ENCODE measurements at regions not wholly inside any gene's neighbourhood (a gene's known extent, or its start where the extent isn't known, plus 50 kb on each side); places are given as distances from the start of the nearest gene placed in this dataset.
"Not testable (repeated sequence)": the region's sequence is repeated elsewhere in the genome, so short reads cannot be mapped to it uniquely, and the experiment has no call there.

DNA sequence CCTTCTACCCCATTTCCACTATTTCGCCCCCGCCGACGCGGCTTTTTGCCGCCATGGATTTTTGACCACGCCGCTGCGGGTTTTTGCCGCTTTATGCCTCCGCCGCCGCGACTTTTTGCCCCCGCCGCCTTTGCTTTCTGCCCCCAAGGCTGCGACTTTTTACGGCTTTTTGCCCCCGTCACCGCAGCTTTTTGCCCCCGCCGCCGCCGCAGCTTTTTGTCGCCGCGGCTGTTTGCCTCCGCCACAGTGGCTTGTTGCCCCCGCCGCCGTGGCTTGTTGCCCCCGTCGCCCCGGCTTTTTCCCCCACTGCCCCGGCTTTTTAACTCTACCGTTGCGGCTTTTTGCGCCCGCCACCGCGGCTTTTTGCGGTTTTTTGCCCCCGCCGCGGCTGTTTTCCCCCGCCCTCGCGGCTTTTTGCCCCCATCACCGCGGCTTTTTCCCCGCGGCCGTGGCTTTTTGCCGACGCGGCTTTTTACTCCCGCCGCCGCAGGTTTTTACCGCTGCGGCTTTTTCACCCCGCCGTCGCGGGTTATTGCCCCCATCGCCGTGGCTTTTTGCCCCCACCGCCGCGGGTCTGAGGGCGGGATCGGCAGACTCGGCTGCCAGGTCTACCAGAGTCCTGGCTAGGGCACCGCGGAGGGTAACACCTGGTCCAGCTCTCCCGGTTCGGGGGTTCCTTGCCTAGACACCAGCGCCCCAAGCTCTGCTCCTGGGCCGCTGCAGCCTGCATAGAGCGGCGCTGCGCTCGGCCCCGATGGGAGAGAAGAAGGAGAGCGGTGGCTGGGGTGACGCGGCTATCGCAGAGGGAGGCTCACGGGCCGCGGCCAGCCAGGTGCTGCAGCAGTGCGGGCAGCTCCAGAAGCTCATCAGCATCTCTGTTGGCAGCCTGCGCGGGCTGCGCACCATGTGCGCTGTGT, 562.7 kb upstream of the WSB1 start:
- H3K27ac ChIP-seq (ENCODE audit: low read length), result no peak overlapping the region
- H3K4me3 ChIP-seq (ENCODE audit: low read length), result no peak overlapping the region
- H3K9me3 ChIP-seq (ENCODE audit: control insufficient read depth, low read depth, low read length), result peaks cover 35% of the 10 kb centered on the region
- H3K27me3 ChIP-seq (ENCODE audit: control insufficient read depth, insufficient read depth, low read length), result no peaks in the 10 kb centered on the region
- H3K36me3 ChIP-seq (ENCODE audit: control insufficient read depth, low read depth, low read length), result no peaks in the 10 kb centered on the region
- H3K9ac ChIP-seq (ENCODE audit: low read length), result no peak overlapping the region
- H3K4me1 ChIP-seq (ENCODE audit: control insufficient read depth, low read depth, low read length), result no peaks in the 10 kb centered on the region

DNA sequence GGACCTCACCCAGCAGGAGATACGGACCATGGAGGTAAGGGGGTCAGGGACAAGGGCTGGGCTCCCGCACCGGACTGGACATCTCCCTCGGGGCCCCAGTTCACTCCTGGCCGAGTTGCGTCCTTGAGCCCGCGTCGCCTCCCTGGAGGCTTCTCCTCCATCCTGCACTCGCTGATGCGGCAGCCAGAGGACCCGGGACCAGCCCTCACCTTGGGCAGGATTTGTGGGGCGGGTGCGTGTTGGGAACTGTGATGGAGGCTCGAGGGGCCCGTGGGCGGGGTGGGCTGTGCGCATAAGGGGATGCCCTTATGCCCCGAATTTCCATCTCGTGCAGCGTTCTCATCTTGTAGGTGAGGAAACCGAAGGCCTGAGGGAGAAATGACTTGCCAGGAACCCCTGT, 562.0 kb upstream of the WSB1 start:
- H3K27ac ChIP-seq (ENCODE audit: low read length); H3K27me3 ChIP-seq (ENCODE audit: control insufficient read depth, insufficient read depth, low read length); H3K4me1 ChIP-seq (ENCODE audit: control insufficient read depth, low read depth, low read length); H3K4me3 ChIP-seq (ENCODE audit: low read length); H3K36me3 ChIP-seq (ENCODE audit: control insufficient read depth, low read depth, low read length); H3K9ac ChIP-seq (ENCODE audit: low read length): not testable (repeated sequence)
- H3K9me3 ChIP-seq (ENCODE audit: control insufficient read depth, low read depth, low read length), result peaks cover 41% of the 10 kb centered on the region

DNA sequence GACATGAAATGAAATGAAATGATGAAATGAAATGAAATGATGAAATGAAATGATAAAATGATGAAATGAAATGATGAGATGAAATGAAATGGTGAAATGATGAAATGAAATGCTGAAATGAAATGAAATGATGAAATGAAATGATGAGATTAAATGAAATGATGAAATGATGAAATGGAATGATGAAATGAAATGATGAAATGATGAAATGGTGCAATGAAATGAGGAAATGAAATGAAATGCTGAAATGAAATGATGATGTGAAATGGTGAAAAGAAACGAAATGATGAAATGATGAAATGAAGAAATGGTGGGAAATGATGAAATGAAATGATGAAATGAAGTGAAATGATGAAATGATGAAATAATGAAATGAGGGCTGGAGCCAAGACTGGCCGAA, 559.1 kb upstream of the WSB1 start:
- not testable (repeated sequence) for H3K36me3 ChIP-seq (ENCODE audit: control insufficient read depth, low read depth, low read length); H3K4me3 ChIP-seq (ENCODE audit: low read length); H3K27me3 ChIP-seq (ENCODE audit: control insufficient read depth, insufficient read depth, low read length); H3K4me1 ChIP-seq (ENCODE audit: control insufficient read depth, low read depth, low read length); H3K27ac ChIP-seq (ENCODE audit: low read length); H3K9ac ChIP-seq (ENCODE audit: low read length)
- peaks cover 29% of the 10 kb centered on the region for H3K9me3 ChIP-seq (ENCODE audit: control insufficient read depth, low read depth, low read length)

DNA sequence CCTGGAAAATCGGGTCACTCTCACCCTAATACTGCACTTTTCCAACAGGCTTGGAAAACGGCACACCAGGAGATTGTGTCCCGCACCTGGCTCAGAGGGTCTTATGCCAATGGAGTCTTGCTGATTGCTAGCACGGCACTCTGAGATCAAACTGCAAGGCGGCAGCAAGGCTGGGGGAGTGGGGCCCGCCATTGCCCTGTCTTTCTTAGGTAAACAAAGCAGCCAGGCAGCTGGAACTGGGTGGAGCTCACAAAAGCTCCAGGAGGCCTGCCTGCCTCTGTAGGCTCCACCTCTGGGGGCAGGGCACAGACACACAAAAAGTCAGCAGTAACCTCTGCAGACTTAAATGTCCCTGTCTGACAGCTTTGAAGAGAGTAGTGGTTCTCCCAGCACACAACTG, 557.9 kb upstream of the WSB1 start:
- not testable (repeated sequence) for H3K4me1 ChIP-seq (ENCODE audit: control insufficient read depth, low read depth, low read length); H3K9ac ChIP-seq (ENCODE audit: low read length); H3K27ac ChIP-seq (ENCODE audit: low read length); H3K36me3 ChIP-seq (ENCODE audit: control insufficient read depth, low read depth, low read length); H3K27me3 ChIP-seq (ENCODE audit: control insufficient read depth, insufficient read depth, low read length); H3K4me3 ChIP-seq (ENCODE audit: low read length)
- H3K9me3 ChIP-seq (ENCODE audit: control insufficient read depth, low read depth, low read length), result peaks cover 29% of the 10 kb centered on the region

DNA sequence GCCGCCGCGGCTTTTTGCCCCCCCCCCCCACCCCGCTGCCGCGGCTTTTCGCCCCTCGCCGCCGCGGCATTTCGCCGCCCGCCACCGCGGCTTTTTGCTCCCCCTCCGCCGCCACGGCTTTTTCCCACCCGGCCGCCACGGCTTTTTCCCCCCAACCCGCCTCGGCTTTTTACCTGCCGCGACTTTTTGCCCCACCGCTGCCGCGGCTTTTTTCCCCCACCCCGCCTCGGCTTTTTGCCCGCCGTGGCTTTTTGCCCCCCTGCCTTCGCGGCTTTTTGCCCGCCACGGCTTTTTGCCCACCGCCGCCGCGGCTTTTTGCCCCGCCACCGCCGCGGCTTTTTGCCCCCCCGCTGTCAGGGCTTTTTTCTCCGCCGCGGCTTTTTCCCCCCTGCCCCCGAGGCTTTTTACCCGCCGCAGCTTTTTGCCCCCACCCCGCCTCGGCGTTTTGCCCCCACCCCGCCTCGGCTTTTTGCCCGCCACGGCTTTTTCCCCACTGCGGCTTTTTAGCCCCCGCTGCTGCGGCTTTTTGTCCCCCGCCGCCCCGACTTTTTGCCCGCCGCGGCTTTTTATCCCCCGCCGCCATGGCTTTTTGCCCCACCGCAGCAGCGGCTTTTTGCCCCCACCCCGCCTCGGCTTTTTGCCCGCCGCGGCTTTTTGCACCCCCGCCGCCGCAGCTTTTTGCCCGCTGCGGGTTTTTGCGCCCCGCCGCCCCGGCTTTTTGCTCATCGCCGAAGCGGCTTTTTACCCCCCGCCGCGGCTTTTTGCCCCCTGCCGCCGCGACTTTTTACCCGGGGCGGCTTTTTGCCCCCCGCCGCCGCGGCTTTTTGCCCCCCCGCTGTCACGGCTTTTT, 527.8 kb upstream of the WSB1 start:
- Histone ChIP-seq H3K9ac (ENCODE audit: low read length) (no peak overlapping the region), H3K9me3 (ENCODE audit: control insufficient read depth, low read depth, low read length) (peaks cover 16% of the 10 kb centered on the region), H3K27ac (ENCODE audit: low read length) (no peak overlapping the region), H3K4me1 (ENCODE audit: control insufficient read depth, low read depth, low read length) (no peaks in the 10 kb centered on the region), H3K27me3 (ENCODE audit: control insufficient read depth, insufficient read depth, low read length) (no peaks in the 10 kb centered on the region), H3K4me3 (ENCODE audit: low read length) (no peak overlapping the region), H3K36me3 (ENCODE audit: control insufficient read depth, low read depth, low read length) (no peaks in the 10 kb centered on the region)

DNA sequence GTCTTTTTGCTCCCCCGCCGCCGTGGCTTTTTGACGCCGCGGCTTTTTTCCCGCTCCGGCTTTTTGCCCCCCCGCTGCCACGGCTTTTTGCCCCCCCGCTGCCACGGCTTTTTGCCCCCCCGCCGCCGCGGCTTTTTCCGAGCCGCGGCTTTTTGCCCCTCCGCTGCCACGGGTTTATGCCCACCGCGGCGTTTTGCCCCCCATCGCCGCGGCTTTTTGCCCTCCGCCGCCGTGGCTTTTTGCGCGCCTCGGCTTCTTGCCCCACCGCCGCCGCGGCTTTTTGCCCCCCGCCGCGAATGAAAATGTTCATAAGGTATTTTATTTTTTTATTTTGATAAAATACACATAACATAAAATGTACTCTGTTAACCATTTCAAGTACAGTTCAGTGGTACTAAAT, 527.2 kb upstream of the WSB1 start:
- H3K9ac ChIP-seq (ENCODE audit: low read length), result no peak overlapping the region
- no peaks in the 10 kb centered on the region for H3K4me1 ChIP-seq (ENCODE audit: control insufficient read depth, low read depth, low read length)
- H3K27me3 ChIP-seq (ENCODE audit: control insufficient read depth, insufficient read depth, low read length), result no peaks in the 10 kb centered on the region

DNA sequence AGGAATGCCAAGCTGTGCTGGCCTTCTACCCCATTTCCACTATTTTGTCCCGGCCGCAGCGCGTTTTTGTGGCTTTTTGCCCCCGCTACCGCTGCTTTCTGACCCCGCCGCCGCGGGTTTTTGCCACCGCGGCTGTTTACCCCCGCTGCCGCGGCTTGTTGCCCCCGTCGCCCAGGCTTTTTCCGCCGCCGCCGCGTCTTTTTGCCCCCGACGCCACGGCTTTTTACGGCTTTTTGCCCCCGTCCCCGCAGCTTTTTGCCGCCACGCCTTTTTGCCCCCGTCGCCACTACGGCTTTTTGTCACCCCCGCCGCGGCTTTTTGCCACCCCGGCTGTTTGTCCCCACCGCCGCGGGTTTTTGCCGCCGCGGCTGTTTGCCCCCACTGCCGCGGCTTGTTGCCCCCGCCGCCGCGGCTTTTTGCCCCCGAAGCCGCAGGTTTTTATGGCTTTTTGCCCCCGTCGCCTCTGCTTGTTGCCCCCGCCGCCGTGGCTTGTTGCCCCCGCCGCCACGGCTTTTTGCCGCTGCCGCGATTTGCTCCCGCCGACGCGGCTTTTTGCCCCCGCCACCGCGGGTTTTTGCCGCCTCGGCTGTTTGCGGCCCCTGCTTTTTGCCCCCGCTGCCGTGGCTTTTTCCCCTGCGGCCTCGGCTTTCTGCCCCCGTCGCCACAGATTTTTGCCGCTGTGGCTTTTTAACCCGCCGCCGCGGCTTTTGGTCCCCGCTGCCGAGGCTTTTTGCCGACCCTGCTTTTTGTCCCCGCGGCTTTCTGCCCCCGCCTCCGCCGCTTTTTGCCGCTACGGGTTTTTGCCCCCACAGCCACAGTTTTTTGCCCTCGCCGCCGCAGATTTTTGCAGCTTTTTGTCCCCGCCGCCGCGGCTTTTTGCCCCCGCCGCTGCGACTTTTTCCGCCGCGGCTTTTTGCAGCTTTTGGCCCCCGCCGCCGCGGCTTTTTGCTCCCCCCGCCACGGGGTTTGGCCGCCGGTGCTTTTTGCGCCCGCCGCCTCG, 520.4 kb upstream of the WSB1 start:
- H3K9ac ChIP-seq (ENCODE audit: low read length), result no peak overlapping the region
- H3K36me3 ChIP-seq (ENCODE audit: control insufficient read depth, low read depth, low read length), result no peaks in the 10 kb centered on the region
- H3K4me1 ChIP-seq (ENCODE audit: control insufficient read depth, low read depth, low read length), result no peaks in the 10 kb centered on the region
- H3K27ac ChIP-seq (ENCODE audit: low read length), result no peak overlapping the region
- H3K4me3 ChIP-seq (ENCODE audit: low read length), result no peak overlapping the region
- no peaks in the 10 kb centered on the region for H3K27me3 ChIP-seq (ENCODE audit: control insufficient read depth, insufficient read depth, low read length)
- H3K9me3 ChIP-seq (ENCODE audit: control insufficient read depth, low read depth, low read length), result peaks cover 8% of the 10 kb centered on the region

More for the DNA sequence above, 527.2 kb upstream of the WSB1 start:
- Histone ChIP-seq H3K9me3 (ENCODE audit: control insufficient read depth, low read depth, low read length) (peaks cover 16% of the 10 kb centered on the region), H3K36me3 (ENCODE audit: control insufficient read depth, low read depth, low read length) (no peaks in the 10 kb centered on the region), H3K27ac (ENCODE audit: low read length) (no peak overlapping the region), H3K4me3 (ENCODE audit: low read length) (no peak overlapping the region)

DNA sequence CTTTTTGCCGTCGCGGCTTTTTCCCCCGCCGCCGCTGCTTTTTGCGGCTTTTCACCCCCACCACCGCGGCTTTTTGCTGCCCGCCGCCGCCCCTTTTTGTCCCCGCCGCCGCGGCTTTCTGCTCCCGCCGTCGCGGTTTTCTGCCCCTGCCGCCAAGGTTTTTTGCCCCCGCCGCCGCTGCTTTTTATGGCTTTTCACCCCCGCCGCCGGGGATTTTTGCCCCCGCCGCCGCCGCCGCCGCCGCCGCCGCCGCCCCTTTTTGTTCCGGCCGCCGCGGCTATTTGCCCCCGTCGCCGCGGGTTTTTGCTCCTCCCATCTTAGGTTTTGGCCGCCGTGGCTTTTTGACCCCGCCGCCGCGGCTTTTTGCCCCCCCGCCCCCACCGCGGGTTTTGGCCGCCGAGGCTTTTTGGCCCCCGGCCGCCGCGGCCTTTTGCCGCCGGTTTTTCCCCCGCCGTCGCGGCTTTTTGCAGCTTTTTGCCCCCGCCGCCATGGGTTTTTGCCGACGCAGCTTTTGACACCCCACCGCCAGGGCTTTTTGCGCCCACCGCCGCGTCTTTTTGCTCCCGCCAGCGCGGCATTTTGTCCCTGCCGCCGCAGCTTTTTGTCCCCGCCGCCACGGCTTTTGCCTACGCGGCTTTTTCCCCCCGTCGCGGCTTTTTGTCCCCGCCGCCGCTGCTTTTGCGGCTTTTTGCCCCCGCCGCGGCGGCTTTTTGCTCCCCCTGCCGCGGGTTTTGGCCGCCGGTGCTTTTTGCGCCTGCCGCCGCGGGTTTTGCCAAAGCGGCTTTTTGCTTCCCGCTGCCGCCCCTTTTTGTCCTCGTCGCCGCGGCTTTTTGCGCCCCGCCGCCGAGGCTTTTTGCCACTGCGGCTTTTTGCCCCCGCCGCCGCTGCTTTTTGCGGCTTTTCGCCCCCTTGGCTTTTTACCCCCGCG, 519.4 kb upstream of the WSB1 start:
- H3K27me3 ChIP-seq (ENCODE audit: control insufficient read depth, insufficient read depth, low read length), result no peaks in the 10 kb centered on the region
- peaks cover 9% of the 10 kb centered on the region for H3K9me3 ChIP-seq (ENCODE audit: control insufficient read depth, low read depth, low read length)
- no peaks in the 10 kb centered on the region for H3K4me1 ChIP-seq (ENCODE audit: control insufficient read depth, low read depth, low read length)
- no peaks in the 10 kb centered on the region for H3K36me3 ChIP-seq (ENCODE audit: control insufficient read depth, low read depth, low read length)
- H3K27ac ChIP-seq (ENCODE audit: low read length), result no peak overlapping the region
- H3K4me3 ChIP-seq (ENCODE audit: low read length), result no peak overlapping the region
- no peak overlapping the region for H3K9ac ChIP-seq (ENCODE audit: low read length)

DNA sequence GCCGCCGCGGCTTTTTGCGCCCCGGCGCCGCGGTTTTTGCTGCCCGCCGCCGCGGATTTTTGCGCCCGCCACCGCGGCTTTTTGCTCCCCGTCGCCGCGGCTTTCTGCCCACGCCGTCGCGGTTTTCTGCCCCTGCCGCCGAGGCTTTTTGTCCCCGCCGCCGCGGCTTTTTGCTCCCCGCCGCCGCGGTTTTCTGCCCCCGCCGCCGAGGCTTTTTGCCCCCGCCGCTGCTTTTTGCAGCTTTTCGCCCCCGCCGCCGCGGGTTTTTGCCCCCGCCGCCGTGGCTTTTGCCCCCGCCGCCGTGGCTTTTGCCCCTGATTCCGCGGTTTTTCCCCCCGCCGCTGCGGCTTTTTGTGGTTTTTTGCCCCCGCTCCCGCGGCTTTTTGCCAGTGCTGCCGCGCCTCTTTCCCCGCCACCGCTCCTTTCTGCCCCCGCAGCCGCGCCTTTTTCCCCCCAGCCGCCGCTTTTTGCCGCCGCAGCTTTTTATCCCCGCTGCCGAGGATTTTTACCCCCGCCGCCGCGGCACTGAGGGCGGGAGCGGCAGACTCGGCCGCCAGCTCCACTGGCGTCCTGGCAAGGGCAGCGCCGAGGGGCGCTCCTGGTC, 518.6 kb upstream of the WSB1 start:
- Histone ChIP-seq H3K4me3 (ENCODE audit: low read length) (no peak overlapping the region), H3K36me3 (ENCODE audit: control insufficient read depth, low read depth, low read length) (no peaks in the 10 kb centered on the region), H3K4me1 (ENCODE audit: control insufficient read depth, low read depth, low read length) (no peaks in the 10 kb centered on the region), H3K27ac (ENCODE audit: low read length) (no peak overlapping the region), H3K9ac (ENCODE audit: low read length) (no peak overlapping the region), H3K9me3 (ENCODE audit: control insufficient read depth, low read depth, low read length) (peaks cover 12% of the 10 kb centered on the region), H3K27me3 (ENCODE audit: control insufficient read depth, insufficient read depth, low read length) (no peaks in the 10 kb centered on the region)

DNA sequence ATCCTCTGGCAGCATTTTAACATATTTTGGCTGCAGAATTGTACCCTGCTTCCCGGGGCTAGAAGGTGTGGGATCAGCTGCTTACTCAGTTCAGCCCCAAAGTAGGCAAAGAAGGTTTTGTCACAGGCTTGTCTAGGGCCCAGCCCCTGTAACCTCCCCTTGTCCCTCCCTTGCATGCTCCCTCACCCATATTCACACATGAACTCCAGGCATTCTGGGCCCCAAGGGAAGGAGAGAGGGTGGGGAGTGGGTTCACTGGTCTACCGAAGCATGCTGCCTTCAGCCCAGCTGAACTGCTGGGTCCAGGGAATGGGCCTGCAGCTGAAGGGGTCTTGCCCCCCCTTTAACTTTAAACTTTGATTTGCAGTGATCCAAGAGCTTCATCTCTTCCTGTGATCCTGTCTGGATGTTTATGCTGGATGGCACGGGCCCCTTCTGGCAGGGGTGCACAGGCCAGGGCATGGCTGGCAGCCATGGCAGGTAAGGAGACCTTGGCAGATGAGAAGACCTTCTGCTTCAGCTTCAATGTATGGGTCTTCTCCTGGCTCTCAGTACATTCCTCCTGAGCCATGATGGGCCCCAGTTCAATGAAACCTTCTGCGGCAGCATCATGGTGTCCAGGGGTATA, 513.6 kb upstream of the WSB1 start:
- H3K9me3 ChIP-seq (ENCODE audit: control insufficient read depth, low read depth, low read length), result peaks cover 55% of the 10 kb centered on the region
- not testable (repeated sequence) for H3K27me3 ChIP-seq (ENCODE audit: control insufficient read depth, insufficient read depth, low read length); H3K4me3 ChIP-seq (ENCODE audit: low read length); H3K9ac ChIP-seq (ENCODE audit: low read length); H3K27ac ChIP-seq (ENCODE audit: low read length); H3K4me1 ChIP-seq (ENCODE audit: control insufficient read depth, low read depth, low read length); H3K36me3 ChIP-seq (ENCODE audit: control insufficient read depth, low read depth, low read length)

Measured in iPS-18a (cell line).